ENCODE measurements at regions not wholly inside any gene's neighbourhood (a gene's known extent, or its start where the extent isn't known, plus 50 kb on each side); places are given as distances from the start of the nearest gene placed in this dataset.

DNA sequence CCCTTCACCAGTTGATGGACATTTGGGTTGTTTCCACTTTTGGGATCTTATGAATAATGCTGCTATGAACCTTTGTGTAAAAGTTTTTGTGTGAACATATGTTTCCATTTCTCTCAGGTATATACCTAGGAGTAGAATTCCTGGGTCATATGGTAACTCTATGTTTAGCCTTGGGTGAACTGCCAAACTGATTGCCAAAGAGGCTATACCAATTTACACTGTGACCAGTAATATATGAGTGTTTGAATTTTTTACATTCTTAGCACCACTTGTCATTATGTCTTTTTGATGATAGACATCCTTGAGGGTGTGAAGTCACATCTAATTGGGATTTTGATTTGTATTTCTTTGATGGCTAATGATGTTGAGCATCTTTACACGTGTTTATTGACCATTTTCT lies 290.1 kb downstream of the DUSP10 start:
- TF ChIP-seq POLR2A (IDR thresholded peaks at IDR 0.05), result no peak
- TF ChIP-seq, protein P1, sequence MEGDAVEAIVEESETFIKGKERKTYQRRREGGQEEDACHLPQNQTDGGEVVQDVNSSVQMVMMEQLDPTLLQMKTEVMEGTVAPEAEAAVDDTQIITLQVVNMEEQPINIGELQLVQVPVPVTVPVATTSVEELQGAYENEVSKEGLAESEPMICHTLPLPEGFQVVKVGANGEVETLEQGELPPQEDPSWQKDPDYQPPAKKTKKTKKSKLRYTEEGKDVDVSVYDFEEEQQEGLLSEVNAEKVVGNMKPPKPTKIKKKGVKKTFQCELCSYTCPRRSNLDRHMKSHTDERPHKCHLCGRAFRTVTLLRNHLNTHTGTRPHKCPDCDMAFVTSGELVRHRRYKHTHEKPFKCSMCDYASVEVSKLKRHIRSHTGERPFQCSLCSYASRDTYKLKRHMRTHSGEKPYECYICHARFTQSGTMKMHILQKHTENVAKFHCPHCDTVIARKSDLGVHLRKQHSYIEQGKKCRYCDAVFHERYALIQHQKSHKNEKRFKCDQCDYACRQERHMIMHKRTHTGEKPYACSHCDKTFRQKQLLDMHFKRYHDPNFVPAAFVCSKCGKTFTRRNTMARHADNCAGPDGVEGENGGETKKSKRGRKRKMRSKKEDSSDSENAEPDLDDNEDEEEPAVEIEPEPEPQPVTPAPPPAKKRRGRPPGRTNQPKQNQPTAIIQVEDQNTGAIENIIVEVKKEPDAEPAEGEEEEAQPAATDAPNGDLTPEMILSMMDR (IDR thresholded peaks at IDR 0.05), result no peak
